ENCODE measurements at regions not wholly inside any gene's neighbourhood (a gene's known extent, or its start where the extent isn't known, plus 50 kb on each side); places are given as distances from the start of the nearest gene placed in this dataset.
A peak's percentile ranks its signal among the peaks of the same experiment; 100 is the strongest.

DNA sequence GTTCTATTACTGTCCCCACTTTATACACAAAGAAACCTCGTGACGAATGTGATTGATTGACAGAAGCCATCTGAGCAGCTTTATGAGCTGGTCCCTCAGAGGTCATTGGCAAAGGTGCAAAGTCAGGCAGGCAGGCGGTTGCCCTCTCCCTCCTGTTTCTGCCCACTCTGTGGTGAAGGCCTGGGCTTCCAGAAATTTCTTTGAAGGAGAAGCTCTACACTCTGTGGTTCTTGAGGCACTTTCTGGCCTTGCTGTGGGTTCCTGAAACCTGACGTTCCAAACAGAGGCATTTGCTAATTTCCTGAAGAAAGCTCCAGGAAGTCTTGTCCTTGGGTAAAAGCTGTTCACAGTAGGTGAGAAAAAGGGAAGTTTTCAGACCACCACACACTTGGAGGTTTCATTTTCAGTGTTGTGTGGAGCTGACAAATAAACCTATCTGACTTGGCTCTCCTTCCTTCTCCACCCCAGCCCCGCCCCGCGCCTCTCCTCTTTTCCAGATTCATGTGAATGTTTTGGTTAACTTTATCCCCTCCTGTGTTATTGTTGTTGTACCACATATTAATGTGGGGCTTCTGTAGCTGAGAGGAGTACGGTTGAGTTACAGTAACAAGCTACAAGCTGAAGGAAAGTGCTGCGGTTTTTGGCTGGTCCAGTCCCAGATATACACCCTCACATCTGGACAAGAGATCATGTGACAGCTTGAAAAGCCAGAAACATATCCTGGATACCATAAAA, 274.1 kb downstream of the CLIC5 start:
- peak overlapping the region; percentile 26 for H3K4me3 ChIP-seq (ENCODE audit: low read depth, low read length)
- DNase-seq (ENCODE audit: low read depth): peak; percentile 92
- TF ChIP-seq, protein P1, sequence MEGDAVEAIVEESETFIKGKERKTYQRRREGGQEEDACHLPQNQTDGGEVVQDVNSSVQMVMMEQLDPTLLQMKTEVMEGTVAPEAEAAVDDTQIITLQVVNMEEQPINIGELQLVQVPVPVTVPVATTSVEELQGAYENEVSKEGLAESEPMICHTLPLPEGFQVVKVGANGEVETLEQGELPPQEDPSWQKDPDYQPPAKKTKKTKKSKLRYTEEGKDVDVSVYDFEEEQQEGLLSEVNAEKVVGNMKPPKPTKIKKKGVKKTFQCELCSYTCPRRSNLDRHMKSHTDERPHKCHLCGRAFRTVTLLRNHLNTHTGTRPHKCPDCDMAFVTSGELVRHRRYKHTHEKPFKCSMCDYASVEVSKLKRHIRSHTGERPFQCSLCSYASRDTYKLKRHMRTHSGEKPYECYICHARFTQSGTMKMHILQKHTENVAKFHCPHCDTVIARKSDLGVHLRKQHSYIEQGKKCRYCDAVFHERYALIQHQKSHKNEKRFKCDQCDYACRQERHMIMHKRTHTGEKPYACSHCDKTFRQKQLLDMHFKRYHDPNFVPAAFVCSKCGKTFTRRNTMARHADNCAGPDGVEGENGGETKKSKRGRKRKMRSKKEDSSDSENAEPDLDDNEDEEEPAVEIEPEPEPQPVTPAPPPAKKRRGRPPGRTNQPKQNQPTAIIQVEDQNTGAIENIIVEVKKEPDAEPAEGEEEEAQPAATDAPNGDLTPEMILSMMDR (IDR thresholded peaks at IDR 0.05; ENCODE audit: low read depth, low read length): no peak
- TF ChIP-seq MYC (IDR thresholded peaks at IDR 0.05; ENCODE audit: low read depth, low read length): no peak
- TF ChIP-seq, protein P2, sequence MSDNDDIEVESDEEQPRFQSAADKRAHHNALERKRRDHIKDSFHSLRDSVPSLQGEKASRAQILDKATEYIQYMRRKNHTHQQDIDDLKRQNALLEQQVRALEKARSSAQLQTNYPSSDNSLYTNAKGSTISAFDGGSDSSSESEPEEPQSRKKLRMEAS (IDR thresholded peaks at IDR 0.05; ENCODE audit: low read depth, low read length): no peak
- TF ChIP-seq POLR2A (IDR thresholded peaks at IDR 0.05; ENCODE audit: extremely low read depth, insufficient read length): no peak

DNA sequence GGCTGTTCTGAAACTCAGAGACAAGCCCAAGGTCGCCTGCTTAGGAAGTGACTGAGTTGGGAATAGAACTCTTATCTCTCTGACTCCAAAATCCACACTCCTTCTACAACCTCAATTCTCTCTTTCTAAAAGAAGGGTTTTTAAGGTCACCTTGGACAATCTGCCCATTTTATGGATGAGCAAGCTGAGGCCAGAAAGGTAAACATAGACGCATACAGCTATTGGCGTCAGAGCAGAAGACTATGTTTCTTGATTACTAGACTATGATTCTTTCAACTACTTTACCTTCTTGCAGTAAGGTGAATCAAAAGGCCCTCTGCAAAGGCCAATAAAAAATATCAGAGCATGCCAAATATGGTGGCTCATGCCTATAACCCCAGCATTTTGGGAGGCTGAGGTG, 276.6 kb downstream of the CLIC5 start:
- TF ChIP-seq, protein P1 (IDR thresholded peaks at IDR 0.05; ENCODE audit: low read depth, low read length): no peak
- no peak for TF ChIP-seq MYC (IDR thresholded peaks at IDR 0.05; ENCODE audit: low read depth, low read length)
- TF ChIP-seq, protein P2 (IDR thresholded peaks at IDR 0.05; ENCODE audit: low read depth, low read length): no peak
- TF ChIP-seq POLR2A (IDR thresholded peaks at IDR 0.05; ENCODE audit: extremely low read depth, insufficient read length): no peak

GRCh38 chr6:45738057-45738455, 277.6 kb downstream of the CLIC5 start:
- TF ChIP-seq POLR2A (IDR thresholded peaks at IDR 0.05; ENCODE audit: extremely low read depth, insufficient read length) (no peak), MYC (IDR thresholded peaks at IDR 0.05; ENCODE audit: low read depth, low read length) (no peak)
- TF ChIP-seq, protein P2 (IDR thresholded peaks at IDR 0.05; ENCODE audit: low read depth, low read length): no peak
- TF ChIP-seq, protein P1 (IDR thresholded peaks at IDR 0.05; ENCODE audit: low read depth, low read length): no peak
- DNase-seq (ENCODE audit: low read depth): no peak
- no peak overlapping the region for H3K4me3 ChIP-seq (ENCODE audit: low read depth, low read length)

More for the DNA sequence above, 276.6 kb downstream of the CLIC5 start:
- no peak overlapping the region for H3K4me3 ChIP-seq (ENCODE audit: low read depth, low read length)
- no peak for DNase-seq (ENCODE audit: low read depth)

DNA sequence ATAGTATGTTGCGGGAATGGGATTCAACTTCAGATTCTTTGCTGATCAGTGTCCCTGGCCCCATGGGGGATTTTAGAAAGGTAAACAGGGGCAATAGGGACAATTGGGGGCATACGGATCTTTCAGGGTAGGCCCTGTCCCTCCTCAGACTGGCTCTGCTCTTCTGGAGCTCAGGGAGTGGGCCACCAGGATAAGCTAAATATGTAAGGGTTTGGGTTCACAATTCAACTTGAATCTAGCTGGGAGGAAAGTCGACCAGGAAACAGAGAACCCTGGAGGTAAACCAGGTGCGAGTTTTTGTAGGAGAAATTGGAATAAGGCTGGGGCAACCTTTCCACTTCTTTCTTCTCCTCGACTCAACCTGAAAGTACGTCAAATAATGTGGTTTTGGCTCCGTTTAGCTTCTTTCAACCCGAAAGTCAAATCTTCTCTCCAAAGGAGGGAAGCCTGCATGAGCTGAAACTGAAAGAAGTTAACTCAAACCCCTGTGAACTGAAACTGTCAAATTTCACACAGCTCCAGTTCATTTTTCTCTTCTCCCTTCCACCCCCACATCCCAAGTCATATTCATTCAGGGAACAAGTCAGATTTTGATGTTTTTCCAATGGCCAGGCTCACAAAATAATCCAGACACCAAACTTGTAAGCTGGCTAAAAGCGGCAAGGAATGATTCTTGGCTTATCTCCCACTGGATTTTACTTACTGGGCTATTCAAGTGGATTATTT, 278.2 kb downstream of the CLIC5 start:
- TF ChIP-seq MYC (IDR thresholded peaks at IDR 0.05; ENCODE audit: low read depth, low read length) (no peak), POLR2A (IDR thresholded peaks at IDR 0.05; ENCODE audit: extremely low read depth, insufficient read length) (no peak)
- TF ChIP-seq, protein P1 (IDR thresholded peaks at IDR 0.05; ENCODE audit: low read depth, low read length): no peak
- TF ChIP-seq, protein P2 (IDR thresholded peaks at IDR 0.05; ENCODE audit: low read depth, low read length): no peak
- no peak overlapping the region for H3K4me3 ChIP-seq (ENCODE audit: low read depth, low read length)
- no peak for DNase-seq (ENCODE audit: low read depth)

GRCh38 chr6:45736134-45736533, 279.5 kb downstream of the CLIC5 start:
- no peak for DNase-seq (ENCODE audit: low read depth)
- no peak overlapping the region for H3K4me3 ChIP-seq (ENCODE audit: low read depth, low read length)
- TF ChIP-seq, protein P1 (IDR thresholded peaks at IDR 0.05; ENCODE audit: low read depth, low read length): no peak
- TF ChIP-seq, protein P2 (IDR thresholded peaks at IDR 0.05; ENCODE audit: low read depth, low read length): no peak
- TF ChIP-seq MYC (IDR thresholded peaks at IDR 0.05; ENCODE audit: low read depth, low read length): no peak
- no peak for TF ChIP-seq POLR2A (IDR thresholded peaks at IDR 0.05; ENCODE audit: extremely low read depth, insufficient read length)
